ENCODE measurements at regions not wholly inside any gene's neighbourhood (a gene's known extent, or its start where the extent isn't known, plus 50 kb on each side); places are given as distances from the start of the nearest gene placed in this dataset.

- TF ChIP-seq EZH2phosphoT487 (IDR thresholded peaks at IDR 0.05; ENCODE audit: borderline replicate concordance, low read depth, low read length) (no peak), CTCF (conservative IDR thresholded peaks at IDR 0.05; ENCODE audit: low read length) (no peak)
These were observed 205.3 kb downstream of the TENT5A start for GRCh38 chr6:81547149-81547548.
